GM12892 (cell line): ENCODE measurements at regions not wholly inside any gene's neighbourhood (a gene's known extent, or its start where the extent isn't known, plus 50 kb on each side); places are given as distances from the start of the nearest gene placed in this dataset.

Experiments used
- POLR2A ChIP-seq: IDR thresholded peaks from 2 replicates; pipeline ENCODE4 v1.6.1; 2011; ENCODE audit warnings: low read depth, low read length, control low read depth
- POLR2AphosphoS5 ChIP-seq: IDR thresholded peaks from 2 replicates; pipeline ENCODE4 v1.6.1; 2011; ENCODE audit warnings: low read depth, low read length, control low read depth
- TAF1 ChIP-seq: IDR thresholded peaks from 2 replicates; pipeline ENCODE4 v1.6.1; 2011; ENCODE audit warnings: low read depth, mild to moderate bottlenecking, control low read depth, low read length, borderline replicate concordance

- TF ChIP-seq POLR2AphosphoS5 (no peak), POLR2A (no peak), TAF1 (no peak)
Measured at GRCh38 chr3:117567382-117567781, 857.8 kb downstream of the TUSC7 start.
